ENCODE measurements at regions not wholly inside any gene's neighbourhood (a gene's known extent, or its start where the extent isn't known, plus 50 kb on each side); places are given as distances from the start of the nearest gene placed in this dataset.

- TF ChIP-seq CTCF (IDR thresholded peaks at IDR 0.05) = no peak
- no peak for TF ChIP-seq POLR2A (IDR thresholded peaks at IDR 0.05)
Measured at GRCh38 chr4:166172619-166173018, 299.6 kb downstream of the TLL1 start.
